ENCODE measurements at regions not wholly inside any gene's neighbourhood (a gene's known extent, or its start where the extent isn't known, plus 50 kb on each side); places are given as distances from the start of the nearest gene placed in this dataset.

- Histone ChIP-seq H3K79me2 (ENCODE audit: insufficient read depth, low read length) (no peaks in the 10 kb centered on the region), H4K20me1 (ENCODE audit: insufficient read depth, low read length) (no peaks in the 10 kb centered on the region), H3K9ac (ENCODE audit: low read length) (no peak overlapping the region), H3K27me3 (ENCODE audit: insufficient read depth, low read length) (no peaks in the 10 kb centered on the region), H3K27ac (ENCODE audit: low read depth, low read length, poor library complexity, severe bottlenecking) (no peak overlapping the region), H3K4me2 (ENCODE audit: low read length) (no peak overlapping the region), H3F3A (ENCODE audit: insufficient read depth, low read length) (no peaks in the 10 kb centered on the region), H3K36me3 (ENCODE audit: insufficient read depth, low read length) (no peaks in the 10 kb centered on the region), H3K4me3 (ENCODE audit: low read depth, low read length, poor library complexity, severe bottlenecking) (no peak overlapping the region), H3K9me3 (ENCODE audit: low read length) (no peaks in the 10 kb centered on the region), H3K4me1 (ENCODE audit: insufficient read depth, low read length, severe bottlenecking) (no peaks in the 10 kb centered on the region), H2AFZ (ENCODE audit: low read length) (no peak overlapping the region), H3K9me2 (ENCODE audit: low read depth, low read length) (no peaks in the 10 kb centered on the region)
- TF ChIP-seq EZH2 (IDR thresholded peaks at IDR 0.05; ENCODE audit: borderline replicate concordance, low read length) (no peak), CTCF (IDR thresholded peaks at IDR 0.05; ENCODE audit: low read length) (no peak)
Measured at GRCh38 chr10:64014281-64014680, 493.1 kb downstream of the REEP3 start.

GRCh38 chr10:64023926-64024470 lies 502.8 kb downstream of the REEP3 start:
- Histone ChIP-seq H3K4me1 (ENCODE audit: insufficient read depth, low read length, severe bottlenecking) (no peaks in the 10 kb centered on the region), H3K9ac (ENCODE audit: low read length) (no peak overlapping the region), H3K79me2 (ENCODE audit: insufficient read depth, low read length) (no peaks in the 10 kb centered on the region), H3K4me3 (ENCODE audit: low read depth, low read length, poor library complexity, severe bottlenecking) (no peak overlapping the region), H3K27me3 (ENCODE audit: insufficient read depth, low read length) (no peaks in the 10 kb centered on the region), H3K27ac (ENCODE audit: low read depth, low read length, poor library complexity, severe bottlenecking) (no peak overlapping the region), H3K36me3 (ENCODE audit: insufficient read depth, low read length) (no peaks in the 10 kb centered on the region), H3K9me3 (ENCODE audit: low read length) (no peaks in the 10 kb centered on the region), H2AFZ (ENCODE audit: low read length) (no peak overlapping the region), H3K4me2 (ENCODE audit: low read length) (no peak overlapping the region), H3F3A (ENCODE audit: insufficient read depth, low read length) (no peaks in the 10 kb centered on the region), H4K20me1 (ENCODE audit: insufficient read depth, low read length) (no peaks in the 10 kb centered on the region), H3K9me2 (ENCODE audit: low read depth, low read length) (no peaks in the 10 kb centered on the region)
- no peak for TF ChIP-seq CTCF (IDR thresholded peaks at IDR 0.05; ENCODE audit: low read length)
- TF ChIP-seq EZH2 (IDR thresholded peaks at IDR 0.05; ENCODE audit: borderline replicate concordance, low read length) = no peak

GRCh38 chr10:64033711-64034110 lies 512.5 kb downstream of the REEP3 start:
- no peaks in the 10 kb centered on the region for H3K4me1 ChIP-seq (ENCODE audit: insufficient read depth, low read length, severe bottlenecking)
- no peaks in the 10 kb centered on the region for H3K79me2 ChIP-seq (ENCODE audit: insufficient read depth, low read length)
- no peak overlapping the region for H2AFZ ChIP-seq (ENCODE audit: low read length)
- no peak overlapping the region for H3K9ac ChIP-seq (ENCODE audit: low read length)
- no peak overlapping the region for H3K27ac ChIP-seq (ENCODE audit: low read depth, low read length, poor library complexity, severe bottlenecking)
- no peak overlapping the region for H3K4me3 ChIP-seq (ENCODE audit: low read depth, low read length, poor library complexity, severe bottlenecking)
- H4K20me1 ChIP-seq (ENCODE audit: insufficient read depth, low read length) = no peaks in the 10 kb centered on the region
- no peak for TF ChIP-seq CTCF (IDR thresholded peaks at IDR 0.05; ENCODE audit: low read length)
- no peak for TF ChIP-seq EZH2 (IDR thresholded peaks at IDR 0.05; ENCODE audit: borderline replicate concordance, low read length)
- no peak overlapping the region for H3K4me2 ChIP-seq (ENCODE audit: low read length)
- H3K36me3 ChIP-seq (ENCODE audit: insufficient read depth, low read length) = no peaks in the 10 kb centered on the region
- H3K9me3 ChIP-seq (ENCODE audit: low read length) = no peaks in the 10 kb centered on the region
- no peaks in the 10 kb centered on the region for H3K27me3 ChIP-seq (ENCODE audit: insufficient read depth, low read length)
- H3K9me2 ChIP-seq (ENCODE audit: low read depth, low read length) = no peaks in the 10 kb centered on the region
- H3F3A ChIP-seq (ENCODE audit: insufficient read depth, low read length) = no peaks in the 10 kb centered on the region
